WTC11 (cell line): ENCODE measurements at regions not wholly inside any gene's neighbourhood (a gene's known extent, or its start where the extent isn't known, plus 50 kb on each side); places are given as distances from the start of the nearest gene placed in this dataset.

Experiments
- ATAC-seq: fragments of 200-7000 bp; cut with Tn5 transposase; 2 replicates; pipeline ENCODE4 v1.10.0; 2021; ENCODE audit warnings: mild to moderate bottlenecking, moderate library complexity
- CTCF ChIA-PET: fragments of 300-600 bp; sonication (Branson Sonifier 250); formaldehyde crosslinking; loops from one replicate; lab custom pipeline; 2021; ENCODE audit warnings: antibody characterized with exemption; lab: Charles Lee
- POLR2A ChIA-PET: fragments of 350-600 bp; sonication (Branson Sonifier 250); formaldehyde crosslinking; loops from one replicate; lab custom pipeline; 2021; ENCODE audit warnings: antibody characterized with exemption; lab: Charles Lee
- DNase-seq: peaks from one replicate; pipeline ENCODE4 v3.0.0; 2021; ENCODE audit warnings: low spot score
- H3K27ac Mint-ChIP-seq: 2 replicates; pipeline ENCODE4 v1.8.0; 2021; ENCODE audit warnings: mixed read lengths
- H3K27me3 Mint-ChIP-seq: 2 replicates; pipeline ENCODE4 v1.8.0; 2021; ENCODE audit warnings: low read depth, mild to moderate bottlenecking, moderate library complexity, mixed read lengths
- H3K36me3 Mint-ChIP-seq: 2 replicates; pipeline ENCODE4 v1.8.0; 2021; ENCODE audit warnings: mixed read lengths
- H3K4me1 Mint-ChIP-seq: 2 replicates; pipeline ENCODE4 v1.8.0; 2022; ENCODE audit warnings: mixed read lengths
- H3K4me3 Mint-ChIP-seq: 2 replicates; pipeline ENCODE4 v1.8.0; 2021; ENCODE audit warnings: mild to moderate bottlenecking, moderate library complexity, mixed read lengths
- H3K9me3 Mint-ChIP-seq: 2 replicates; pipeline ENCODE4 v1.8.0; 2021; ENCODE audit warnings: mixed read lengths
- AR ChIP-seq: fragments of 250-450 bp; sonication (Bioruptor Pico); IDR thresholded peaks from 2 replicates; pipeline ENCODE4 v1.9.0; 2021; ENCODE audit warnings: mild to moderate bottlenecking
- CREM ChIP-seq: sonication (generic); formaldehyde crosslinking; IDR thresholded peaks from 2 replicates; pipeline ENCODE4 v1.8.1; 2022; ENCODE audit warnings: mild to moderate bottlenecking, missing genetic modification reagents, moderate library complexity
- E2F1 ChIP-seq: sonication (generic); formaldehyde crosslinking; IDR thresholded peaks from 2 replicates; pipeline ENCODE4 v1.8.0; 2022; ENCODE audit warnings: mild to moderate bottlenecking, missing genetic modification reagents
- FOXK1 ChIP-seq: sonication (generic); formaldehyde crosslinking; IDR thresholded peaks from 2 replicates; pipeline ENCODE4 v1.8.0; 2022; ENCODE audit warnings: mild to moderate bottlenecking, moderate library complexity, missing genetic modification reagents
- GTF2I ChIP-seq: fragments of 250-450 bp; sonication (Bioruptor Pico); conservative IDR thresholded peaks from 2 replicates; pipeline ENCODE4 v1.4.0; 2021; ENCODE audit warnings: mild to moderate bottlenecking
- IRF1 ChIP-seq: sonication (generic); formaldehyde crosslinking; IDR thresholded peaks from 2 replicates; pipeline ENCODE4 v1.8.0; 2023; ENCODE audit warnings: missing genetic modification reagents
- NR3C1 ChIP-seq: sonication (generic); formaldehyde crosslinking; conservative IDR thresholded peaks from 2 replicates; pipeline ENCODE4 v1.8.1; 2023; ENCODE audit warnings: low read depth, mild to moderate bottlenecking, missing genetic modification reagents
- RELA ChIP-seq: sonication (generic); formaldehyde crosslinking; IDR thresholded peaks from 2 replicates; pipeline ENCODE4 v1.8.1; 2022; ENCODE audit warnings: missing genetic modification reagents, mild to moderate bottlenecking, borderline replicate concordance
- RORB ChIP-seq: fragments of 250-450 bp; sonication (Bioruptor Pico); IDR thresholded peaks from 2 replicates; pipeline ENCODE4 v1.9.0; 2021; ENCODE audit warnings: mild to moderate bottlenecking
- STAT6 ChIP-seq: sonication (generic); formaldehyde crosslinking; conservative IDR thresholded peaks from 2 replicates; pipeline ENCODE4 v1.8.1; 2023; ENCODE audit warnings: mild to moderate bottlenecking, low read depth, missing genetic modification reagents, moderate library complexity
- TP53 ChIP-seq: sonication (generic); formaldehyde crosslinking; IDR thresholded peaks from 2 replicates; pipeline ENCODE4 v1.8.1; 2023; ENCODE audit warnings: mild to moderate bottlenecking, missing genetic modification reagents
- ZNF138 ChIP-seq: sonication (generic); formaldehyde crosslinking; conservative IDR thresholded peaks from 2 replicates; pipeline ENCODE4 v1.8.1; 2022; ENCODE audit warnings: mild to moderate bottlenecking, moderate library complexity, missing genetic modification reagents
- ZNF396 ChIP-seq: fragments of 250-450 bp; sonication (Bioruptor Pico); IDR thresholded peaks from 2 replicates; pipeline ENCODE4 v1.8.0; 2021; ENCODE audit warnings: mild to moderate bottlenecking, moderate library complexity, borderline replicate concordance
- ZNF512 ChIP-seq: sonication (generic); formaldehyde crosslinking; IDR thresholded peaks from 2 replicates; pipeline ENCODE4 v1.8.1; 2022; ENCODE audit warnings: missing genetic modification reagents, borderline replicate concordance
- ZNF671 ChIP-seq: fragments of 250-450 bp; sonication (Bioruptor Pico); IDR thresholded peaks from 2 replicates; pipeline ENCODE4 v1.8.0; 2021; ENCODE audit warnings: mild to moderate bottlenecking
- TF ChIP-seq, protein P1 (sequence below): sonication (generic); formaldehyde crosslinking; IDR thresholded peaks from 2 replicates; pipeline ENCODE4 v1.8.1; 2022; ENCODE audit warnings: low read depth, missing genetic modification reagents, borderline replicate concordance

DNA sequence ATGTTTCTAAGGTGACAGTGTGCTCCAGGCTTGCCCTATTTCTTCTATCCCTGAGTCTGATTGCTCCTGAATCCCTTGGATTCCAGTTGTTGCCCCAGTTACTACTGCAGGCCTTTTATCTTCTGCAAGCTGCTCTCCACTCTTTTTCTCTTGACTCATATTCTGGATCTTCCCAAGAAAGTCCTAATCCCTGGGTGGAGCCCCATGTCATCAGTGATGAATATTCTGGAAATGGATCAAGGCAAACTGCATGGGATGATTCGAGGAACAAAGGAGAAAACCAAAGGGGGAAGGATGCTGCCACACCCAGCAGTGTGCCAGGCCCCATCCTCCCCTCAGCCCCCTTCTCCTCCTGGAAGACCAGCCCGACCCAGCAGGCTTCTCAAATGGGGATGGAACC lies 63.3 kb upstream of the ATP2B4 start (continued):
- no peak for TF ChIP-seq AR (CRISPR knock-in tag)
- no peak for TF ChIP-seq RELA (CRISPR knock-in tag)
- TF ChIP-seq ZNF671 = no peak
- TF ChIP-seq E2F1 (CRISPR knock-in tag) = no peak
- TF ChIP-seq RORB = no peak
- no peak for TF ChIP-seq TP53 (CRISPR knock-in tag)
- no peak for TF ChIP-seq ZNF138 (CRISPR knock-in tag)
- TF ChIP-seq FOXK1 (CRISPR knock-in tag) = no peak

DNA sequence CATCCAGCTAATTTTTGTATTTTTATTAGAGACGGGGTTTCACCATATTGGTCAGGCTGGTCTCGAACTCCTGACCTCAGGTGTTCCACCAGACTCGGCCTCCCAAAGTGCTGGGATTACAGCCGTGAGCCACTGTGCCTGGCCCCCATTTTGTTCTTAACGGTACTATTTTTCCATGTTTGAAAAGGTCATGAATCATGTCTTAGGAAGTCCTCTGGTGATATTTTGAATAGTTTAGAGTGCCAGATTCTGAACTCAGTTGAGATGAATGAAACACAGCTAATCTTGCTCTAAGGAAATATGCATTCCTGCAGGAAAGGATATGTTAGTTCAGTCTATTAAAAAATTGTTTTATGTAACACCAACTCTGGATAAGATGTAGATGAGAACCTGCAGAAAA lies 62.6 kb upstream of the ATP2B4 start:
- no peak for TF ChIP-seq NR3C1 (CRISPR knock-in tag)
- TF ChIP-seq CREM (CRISPR knock-in tag) = no peak
- no peak for TF ChIP-seq IRF1 (CRISPR knock-in tag)
- TF ChIP-seq STAT6 (CRISPR knock-in tag) = no peak
- TF ChIP-seq GTF2I = no peak
- no peak for TF ChIP-seq TP53 (CRISPR knock-in tag)
- TF ChIP-seq, protein P1, sequence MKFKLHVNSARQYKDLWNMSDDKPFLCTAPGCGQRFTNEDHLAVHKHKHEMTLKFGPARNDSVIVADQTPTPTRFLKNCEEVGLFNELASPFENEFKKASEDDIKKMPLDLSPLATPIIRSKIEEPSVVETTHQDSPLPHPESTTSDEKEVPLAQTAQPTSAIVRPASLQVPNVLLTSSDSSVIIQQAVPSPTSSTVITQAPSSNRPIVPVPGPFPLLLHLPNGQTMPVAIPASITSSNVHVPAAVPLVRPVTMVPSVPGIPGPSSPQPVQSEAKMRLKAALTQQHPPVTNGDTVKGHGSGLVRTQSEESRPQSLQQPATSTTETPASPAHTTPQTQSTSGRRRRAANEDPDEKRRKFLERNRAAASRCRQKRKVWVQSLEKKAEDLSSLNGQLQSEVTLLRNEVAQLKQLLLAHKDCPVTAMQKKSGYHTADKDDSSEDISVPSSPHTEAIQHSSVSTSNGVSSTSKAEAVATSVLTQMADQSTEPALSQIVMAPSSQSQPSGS (CRISPR knock-in tag) = no peak
- no peak for TF ChIP-seq ZNF396
- no peak for TF ChIP-seq FOXK1 (CRISPR knock-in tag)
- TF ChIP-seq ZNF512 (CRISPR knock-in tag) = no peak
- CTCF ChIA-PET = no interaction called here

More for the DNA sequence above, 62.6 kb upstream of the ATP2B4 start:
- Mint-ChIP-seq H3K36me3 (no peaks in the 10 kb centered on the region), H3K27me3 (no peaks in the 10 kb centered on the region; the same call in 1 of the 2 replicates), H3K4me1 (peaks cover 4% of the 10 kb centered on the region; the same call in 1 of the 2 replicates), H3K4me3 (no peak overlapping the region), H3K9me3 (no peaks in the 10 kb centered on the region), H3K27ac (no peak overlapping the region)
- DNase-seq (no peak), ATAC-seq (no peak)
- POLR2A ChIA-PET = no interaction called here
